AG09319 (cell line): ENCODE measurements at regions not wholly inside any gene's neighbourhood (a gene's known extent, or its start where the extent isn't known, plus 50 kb on each side); places are given as distances from the start of the nearest gene placed in this dataset.

Source experiments
- DNase-seq: peaks from one replicate; pipeline ENCODE4 v3.0.0-alpha.2; 2010; ENCODE audit warnings: low read depth; ENCODE audit errors: extremely low read depth
- TF ChIP-seq, protein P1 (sequence below): IDR thresholded peaks from 2 replicates; pipeline ENCODE4 v1.5.1; 2011; ENCODE audit warnings: low read depth, mild to moderate bottlenecking, inconsistent platforms, low read length, moderate library complexity

DNA sequence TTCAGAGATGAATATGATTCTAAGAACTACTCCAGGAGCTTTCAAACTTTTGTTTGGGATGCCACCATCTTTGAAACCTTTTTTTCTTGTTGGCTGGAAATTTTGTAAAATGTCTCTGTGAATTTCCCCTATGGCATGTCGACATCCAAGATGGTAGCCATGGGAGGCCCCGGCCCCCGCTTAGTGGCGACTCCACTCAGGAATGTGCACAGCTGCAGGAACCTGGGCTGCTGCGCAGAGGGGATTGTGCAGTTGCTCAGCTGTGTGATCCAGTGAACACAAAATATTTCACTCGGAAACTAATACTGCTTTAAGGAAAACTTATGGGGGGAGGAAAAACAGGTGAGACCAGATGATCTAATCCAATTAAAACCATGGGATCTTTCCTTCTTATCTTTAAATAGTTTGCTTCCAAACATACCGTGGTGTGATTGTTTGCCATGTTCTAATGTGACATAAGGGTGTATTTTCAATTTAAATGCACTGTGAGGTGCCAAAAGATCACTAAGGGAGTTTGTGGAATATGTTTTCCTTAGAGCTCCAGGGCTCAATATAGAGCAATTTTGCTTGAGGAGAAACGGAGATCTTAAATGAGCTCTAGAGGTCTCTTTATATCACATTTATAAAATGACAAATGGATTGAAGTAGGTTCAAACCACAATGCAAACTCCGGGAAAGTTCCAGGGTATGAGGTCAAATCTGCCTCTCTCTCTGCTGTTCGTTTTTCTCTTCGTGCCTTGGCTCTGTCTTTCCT lies 497.7 kb downstream of the FGF9 start:
- TF ChIP-seq, protein P1, sequence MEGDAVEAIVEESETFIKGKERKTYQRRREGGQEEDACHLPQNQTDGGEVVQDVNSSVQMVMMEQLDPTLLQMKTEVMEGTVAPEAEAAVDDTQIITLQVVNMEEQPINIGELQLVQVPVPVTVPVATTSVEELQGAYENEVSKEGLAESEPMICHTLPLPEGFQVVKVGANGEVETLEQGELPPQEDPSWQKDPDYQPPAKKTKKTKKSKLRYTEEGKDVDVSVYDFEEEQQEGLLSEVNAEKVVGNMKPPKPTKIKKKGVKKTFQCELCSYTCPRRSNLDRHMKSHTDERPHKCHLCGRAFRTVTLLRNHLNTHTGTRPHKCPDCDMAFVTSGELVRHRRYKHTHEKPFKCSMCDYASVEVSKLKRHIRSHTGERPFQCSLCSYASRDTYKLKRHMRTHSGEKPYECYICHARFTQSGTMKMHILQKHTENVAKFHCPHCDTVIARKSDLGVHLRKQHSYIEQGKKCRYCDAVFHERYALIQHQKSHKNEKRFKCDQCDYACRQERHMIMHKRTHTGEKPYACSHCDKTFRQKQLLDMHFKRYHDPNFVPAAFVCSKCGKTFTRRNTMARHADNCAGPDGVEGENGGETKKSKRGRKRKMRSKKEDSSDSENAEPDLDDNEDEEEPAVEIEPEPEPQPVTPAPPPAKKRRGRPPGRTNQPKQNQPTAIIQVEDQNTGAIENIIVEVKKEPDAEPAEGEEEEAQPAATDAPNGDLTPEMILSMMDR = no peak
- no peak for DNase-seq

DNA sequence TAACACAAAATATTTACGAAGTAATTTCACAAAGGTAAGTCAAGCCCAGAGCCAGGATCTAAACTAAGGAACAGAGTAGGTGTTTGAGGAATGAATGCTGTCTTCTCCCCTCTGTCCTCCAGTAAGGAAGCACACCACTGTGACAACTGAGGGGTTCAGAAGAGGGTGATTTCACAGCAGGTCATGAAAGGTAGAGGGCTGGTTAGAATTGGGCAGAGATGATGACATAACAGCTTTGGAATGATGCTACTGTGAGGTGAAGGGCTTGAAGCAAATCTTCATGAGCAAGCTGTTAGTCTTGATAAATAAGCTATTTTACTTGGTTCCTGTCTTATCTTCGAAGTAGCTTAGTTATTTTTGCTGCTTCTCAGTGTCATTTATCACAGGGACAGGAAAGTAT lies 498.6 kb downstream of the FGF9 start:
- TF ChIP-seq, protein P1 = no peak
- DNase-seq = no peak

DNA sequence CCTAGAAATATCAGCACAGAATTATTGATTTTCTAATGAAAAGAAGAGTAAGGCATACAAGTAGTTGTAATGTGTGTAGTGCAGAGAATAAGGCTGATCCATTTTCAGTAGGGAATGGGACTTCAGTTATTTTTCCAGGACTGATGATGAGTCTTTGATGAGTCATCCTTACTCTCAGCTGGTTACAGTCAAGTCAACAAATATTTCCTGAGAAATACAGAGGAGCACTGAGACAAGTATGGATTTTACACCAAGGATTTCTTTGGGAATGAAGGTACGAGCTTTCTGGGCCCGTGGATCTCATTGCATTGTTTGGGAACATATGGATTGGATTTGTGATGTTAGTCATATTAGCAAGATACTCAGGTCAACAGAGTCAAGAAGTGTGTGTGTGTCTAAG lies 502.7 kb downstream of the FGF9 start:
- TF ChIP-seq, protein P1 = no peak
- no peak for DNase-seq

DNA sequence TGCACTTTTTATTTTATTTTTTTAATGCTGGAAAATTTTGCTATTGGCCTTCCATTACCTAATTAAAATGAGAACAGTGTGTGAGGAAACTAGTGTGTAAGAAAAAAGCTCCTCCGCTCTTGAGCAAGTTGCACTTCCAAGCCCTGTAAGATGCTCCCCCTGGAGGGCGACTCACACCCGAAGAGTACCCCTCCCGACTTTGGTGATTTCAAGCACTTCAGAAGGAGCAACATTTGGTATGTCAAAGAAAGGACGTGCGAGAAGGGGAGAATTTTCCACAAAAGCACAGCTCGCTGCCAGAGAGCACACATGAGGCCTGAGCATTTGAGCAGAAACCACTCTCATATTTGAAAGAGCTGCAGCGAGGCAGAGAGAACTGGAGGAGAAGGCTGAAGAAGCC lies 504.4 kb downstream of the FGF9 start:
- no peak for DNase-seq

DNA sequence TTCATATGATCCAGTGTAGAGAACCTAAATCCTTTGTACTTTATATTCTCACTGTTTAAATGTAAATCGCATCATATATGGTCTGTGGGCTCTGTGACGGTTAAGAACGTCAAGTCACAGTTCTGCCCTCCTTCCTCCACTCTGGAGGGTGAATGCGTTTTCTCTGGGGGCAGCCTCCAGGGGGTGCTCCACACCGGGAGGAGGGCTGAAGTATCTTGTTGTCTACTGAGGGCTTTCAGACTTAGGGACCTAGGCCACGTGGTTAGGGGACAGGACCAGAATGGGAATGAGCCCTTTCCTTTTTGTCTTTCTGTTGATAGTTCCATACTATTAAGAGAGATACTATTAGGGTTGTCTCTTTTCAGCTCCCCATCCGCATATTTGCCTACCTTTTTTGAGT lies 504.9 kb downstream of the FGF9 start:
- TF ChIP-seq, protein P1 = no peak
- DNase-seq = no peak

More for the DNA sequence above, 504.4 kb downstream of the FGF9 start:
- TF ChIP-seq, protein P1 = no peak

DNA sequence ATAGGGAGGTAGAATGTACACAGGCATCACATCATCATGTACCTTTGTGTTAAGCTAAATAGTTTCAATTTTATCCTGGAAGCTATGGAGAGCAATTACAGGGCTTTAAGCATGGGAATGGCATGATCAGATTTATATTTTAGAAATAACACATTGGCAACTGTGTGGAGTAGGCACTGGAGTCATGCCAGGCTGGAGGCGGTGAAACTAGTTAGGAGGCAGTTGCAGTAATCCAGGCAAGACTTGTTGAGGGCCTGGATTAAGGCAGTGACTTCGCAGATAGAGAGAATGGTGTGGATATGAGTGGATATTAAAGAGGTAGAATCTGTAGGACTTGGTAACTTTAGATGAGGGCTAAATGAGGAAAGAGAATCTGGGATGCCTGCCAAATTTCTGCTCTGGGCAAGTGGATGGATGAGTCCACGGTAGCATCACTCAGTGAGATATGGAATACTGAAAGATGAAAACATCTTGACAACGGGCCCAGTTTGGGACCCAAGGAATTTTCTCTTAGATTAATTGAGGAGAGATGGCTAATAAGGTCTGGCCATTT lies 506.2 kb downstream of the FGF9 start:
- no peak for DNase-seq
- TF ChIP-seq, protein P1 = no peak

DNA sequence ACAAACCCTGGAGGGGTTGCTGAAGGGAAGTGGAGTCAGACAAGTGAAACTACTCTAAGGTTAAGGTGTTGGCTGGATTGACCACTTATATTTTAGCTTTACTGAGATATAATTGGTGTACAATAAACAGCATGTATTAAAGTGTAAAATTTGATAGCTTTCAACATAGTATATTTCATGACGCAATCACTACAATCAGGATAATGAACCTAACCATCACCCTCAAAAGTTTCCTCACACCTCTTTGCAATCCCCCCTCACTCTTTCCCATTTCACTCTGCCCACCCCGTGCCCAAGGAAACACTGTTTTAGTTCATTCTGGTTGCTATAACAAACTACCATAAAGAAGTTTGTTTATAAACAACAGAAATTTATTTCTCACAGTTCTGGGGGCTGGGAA lies 508.0 kb downstream of the FGF9 start:
- DNase-seq = no peak
- TF ChIP-seq, protein P1 = no peak
